GM19455 (cell line): ENCODE measurements at regions not wholly inside any gene's neighbourhood (a gene's known extent, or its start where the extent isn't known, plus 50 kb on each side); places are given as distances from the start of the nearest gene placed in this dataset.

ENCODE experiments used
- ATAC-seq: cut with Tn5 transposase; IDR thresholded peaks from one replicate; pipeline ENCODE4 v1.9.1; 2021; ENCODE audit not compliant: unreplicated experiment

DNA sequence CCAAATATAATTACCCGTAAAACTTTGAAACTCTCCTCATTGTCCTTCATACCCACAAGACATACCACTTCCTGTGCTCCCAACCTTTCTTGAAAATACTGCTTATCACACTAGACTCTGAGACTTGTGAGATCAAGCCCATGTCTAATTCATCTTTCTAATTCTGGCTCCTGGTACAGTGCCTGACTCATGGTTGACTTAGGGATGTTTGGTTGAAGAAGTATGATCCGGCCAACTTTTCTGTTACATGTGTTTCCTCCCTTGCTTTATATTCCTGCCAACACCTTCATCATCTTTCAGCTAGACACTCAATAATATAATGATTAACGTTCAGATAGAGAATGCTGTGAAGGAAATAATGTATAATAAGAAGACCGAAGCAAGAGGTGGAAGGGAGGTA, 58.2 kb downstream of the MEX3B start:
- no peak for ATAC-seq

DNA sequence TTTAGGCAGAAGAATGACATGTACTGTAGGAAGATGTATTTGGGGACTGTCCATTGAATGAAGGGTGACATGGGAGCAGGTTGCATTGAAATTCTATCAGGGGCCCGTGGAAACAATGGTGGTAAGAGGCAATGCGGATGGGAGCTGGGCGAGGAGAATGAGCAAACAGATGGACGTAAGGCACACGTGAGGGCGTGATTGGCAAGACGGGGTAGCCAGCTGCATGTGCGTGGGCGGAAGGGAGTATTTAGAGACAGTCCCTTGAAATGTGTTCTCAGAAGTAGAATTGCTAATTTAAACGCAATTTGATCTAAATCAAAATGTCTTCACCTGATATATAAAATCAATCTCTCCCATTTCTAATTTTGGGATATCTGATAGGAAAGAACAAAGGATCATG, 62.3 kb downstream of the MEX3B start:
- ATAC-seq, result no peak

DNA sequence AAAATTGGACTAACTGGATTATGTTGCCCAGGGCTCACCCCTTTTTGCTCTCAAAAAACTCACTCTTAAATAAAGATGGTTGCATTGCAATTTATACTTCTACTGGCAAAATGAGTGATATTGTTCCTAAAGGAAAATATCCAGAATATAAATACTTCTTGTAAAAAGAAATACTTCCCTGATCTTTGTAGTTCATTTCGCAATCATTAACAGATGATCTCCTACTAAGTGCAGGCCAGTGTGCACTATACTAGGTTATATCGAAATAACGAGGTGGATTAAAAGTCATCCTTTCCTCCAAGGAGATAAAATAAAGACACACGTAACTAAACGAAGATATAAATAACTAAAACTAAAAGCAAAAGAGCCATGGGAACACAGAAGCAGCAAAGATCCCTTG, 63.0 kb downstream of the MEX3B start:
- ATAC-seq, result no peak

DNA sequence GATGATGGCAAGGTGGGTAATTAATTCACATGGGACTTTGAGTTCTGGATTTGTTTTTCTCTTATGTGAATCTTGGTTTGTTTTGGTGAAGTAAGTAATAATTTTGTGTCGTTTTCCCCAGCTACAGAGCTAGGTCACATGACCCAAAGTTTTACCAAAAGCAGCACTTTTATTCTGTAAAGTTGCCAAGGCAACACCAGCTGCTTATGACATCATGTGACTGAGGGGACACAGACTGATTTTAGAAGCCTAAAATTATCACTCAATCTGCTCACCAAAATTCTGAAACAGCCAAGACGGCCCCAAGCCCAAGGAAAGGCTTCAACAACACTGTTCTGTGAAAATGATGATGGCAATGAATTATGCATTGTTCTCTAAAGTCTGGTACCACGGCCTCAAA, 63.9 kb downstream of the MEX3B start:
- no peak for ATAC-seq

DNA sequence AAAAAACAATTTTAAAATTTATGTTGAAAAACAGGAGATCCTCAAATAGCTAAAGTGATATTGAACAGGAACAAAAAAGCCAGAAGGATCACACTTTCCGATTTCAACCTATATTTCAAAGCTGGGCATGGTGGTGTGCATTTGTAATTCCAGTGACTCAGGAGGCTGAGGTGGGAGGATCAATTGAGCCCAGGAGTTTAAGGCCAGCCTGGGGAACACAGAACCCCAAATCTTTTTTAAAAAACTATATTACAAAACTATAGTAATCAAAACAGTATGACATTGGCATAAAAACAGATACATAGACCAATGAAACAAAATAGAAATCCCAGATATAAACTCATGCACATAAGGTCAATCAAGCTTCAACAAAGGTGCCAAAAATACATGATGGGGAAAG, 68.4 kb downstream of the MEX3B start:
- no peak for ATAC-seq

DNA sequence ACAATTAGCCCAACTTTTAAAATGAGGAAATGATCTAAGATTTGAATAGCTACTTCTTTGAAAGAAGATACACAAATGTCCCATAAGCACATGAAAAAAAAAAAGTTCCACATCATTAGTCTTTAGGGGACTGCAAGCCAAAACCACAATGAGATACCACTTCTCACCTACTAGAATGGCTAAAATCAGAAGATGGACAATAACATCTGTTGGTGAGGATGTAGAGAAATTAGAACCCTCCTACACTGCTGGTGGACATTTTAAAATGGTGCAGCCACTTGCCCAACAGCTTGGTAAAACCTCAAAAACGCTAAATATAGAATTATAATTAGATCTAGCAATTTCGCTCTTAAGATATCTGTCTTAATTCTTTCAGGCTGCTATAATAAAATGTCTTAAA, 77.1 kb downstream of the MEX3B start:
- no peak for ATAC-seq

DNA sequence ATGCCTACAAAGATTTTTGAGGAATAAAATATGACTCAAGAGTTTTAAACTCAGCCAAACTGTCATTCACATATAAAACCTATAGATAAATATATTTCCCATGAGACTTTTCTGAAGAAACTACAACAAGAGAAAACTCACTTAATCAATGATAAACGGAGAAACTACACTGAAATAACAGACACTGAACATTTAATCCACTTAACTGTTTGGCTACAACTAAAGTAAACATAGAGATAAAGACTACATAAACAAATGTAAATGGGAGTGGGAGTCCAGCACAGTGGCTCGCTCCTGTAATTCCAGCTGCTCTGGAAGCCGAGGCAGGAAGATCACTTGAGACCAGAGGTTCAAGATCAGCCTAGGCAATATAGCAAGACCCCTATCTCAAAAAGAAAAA, 79.2 kb downstream of the MEX3B start:
- no peak for ATAC-seq

DNA sequence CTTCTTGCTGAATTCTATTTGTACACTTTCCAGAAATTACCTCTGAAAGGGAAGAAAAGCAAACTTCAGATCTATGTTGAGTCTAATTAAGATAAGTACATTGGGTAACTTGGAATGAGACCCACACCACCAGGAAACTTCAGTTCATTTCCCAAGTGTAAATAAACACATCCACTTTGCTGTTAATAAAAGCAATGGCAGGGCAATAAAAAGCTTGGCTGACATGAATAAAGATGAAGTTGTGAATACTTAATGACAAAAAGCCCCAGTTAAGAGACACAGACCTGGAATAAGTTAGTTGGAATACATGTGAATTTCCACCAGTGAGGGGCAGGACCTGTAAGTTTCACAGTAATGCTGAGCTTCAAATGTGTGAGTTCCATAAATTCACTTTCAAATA, 83.3 kb downstream of the MEX3B start:
- no peak for ATAC-seq

DNA sequence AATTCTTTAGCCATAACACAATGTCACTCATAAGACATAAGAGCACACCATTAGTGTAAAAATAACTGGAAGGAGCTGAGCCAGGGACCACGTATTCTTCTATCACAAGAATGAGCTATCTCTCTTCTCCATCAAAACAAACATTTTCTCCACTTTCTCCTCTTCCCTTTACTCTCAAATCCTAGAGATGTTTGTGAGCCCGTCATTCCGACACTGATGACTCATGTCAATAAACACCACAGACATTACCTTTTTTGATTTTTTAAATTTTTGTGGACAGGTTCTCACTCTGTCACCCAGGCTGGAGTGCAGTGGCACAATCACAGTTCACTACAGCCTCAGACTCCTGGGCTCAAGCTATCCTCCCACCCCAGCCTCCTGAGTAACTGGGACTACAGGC, 86.6 kb downstream of the MEX3B start:
- no peak for ATAC-seq

DNA sequence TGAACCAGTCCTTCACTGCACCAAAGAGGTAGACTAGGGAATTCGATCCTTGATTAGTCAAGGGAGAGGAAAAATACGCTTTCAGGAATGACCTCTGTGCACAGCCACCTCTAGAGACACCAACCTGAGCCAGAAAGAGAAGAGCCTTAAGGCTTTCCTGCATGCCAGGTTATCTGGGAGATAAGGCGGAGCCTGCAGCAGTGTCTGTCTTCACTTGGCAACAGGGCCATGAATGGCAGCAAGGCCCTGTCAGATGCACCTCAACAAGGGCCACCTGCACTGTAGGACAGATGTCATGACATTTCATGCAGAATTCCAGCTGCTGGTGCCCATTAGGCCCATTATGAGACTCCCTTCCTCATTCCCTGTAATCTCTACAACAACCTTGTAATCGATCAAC, 88.1 kb downstream of the MEX3B start:
- ATAC-seq, result no peak

DNA sequence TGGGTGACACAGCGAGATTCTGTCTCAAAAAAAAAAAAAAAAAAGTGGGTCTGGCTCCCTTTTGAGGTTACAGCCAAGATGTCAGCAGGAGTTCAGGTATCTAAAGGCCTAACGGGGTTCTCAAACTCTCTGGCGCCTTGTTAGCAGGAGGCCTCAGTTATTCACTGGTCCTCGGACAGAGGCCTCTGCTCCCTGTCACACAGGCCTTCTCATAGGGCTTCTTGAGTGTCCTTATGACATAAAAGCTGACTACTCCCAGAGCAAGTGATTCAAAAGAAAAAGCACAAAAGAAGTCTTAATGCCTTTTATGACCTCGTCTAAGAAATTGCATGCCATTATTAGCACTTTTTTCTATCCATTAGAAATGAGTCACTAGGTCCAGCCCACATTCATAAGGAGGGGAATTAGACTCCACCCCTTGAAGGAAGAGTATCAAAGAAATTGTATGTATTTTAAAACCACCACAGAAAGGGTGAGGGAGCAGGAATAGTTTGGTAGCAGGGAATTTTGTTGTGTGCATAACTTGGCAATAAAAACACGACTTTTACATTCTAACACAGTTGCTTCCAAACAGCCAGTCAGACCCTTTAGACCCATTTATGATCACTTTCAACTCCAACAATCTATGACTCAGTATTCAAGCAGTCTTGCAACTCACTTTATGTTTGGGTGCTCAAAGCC, 90.3 kb downstream of the MEX3B start:
- ATAC-seq, result no peak

DNA sequence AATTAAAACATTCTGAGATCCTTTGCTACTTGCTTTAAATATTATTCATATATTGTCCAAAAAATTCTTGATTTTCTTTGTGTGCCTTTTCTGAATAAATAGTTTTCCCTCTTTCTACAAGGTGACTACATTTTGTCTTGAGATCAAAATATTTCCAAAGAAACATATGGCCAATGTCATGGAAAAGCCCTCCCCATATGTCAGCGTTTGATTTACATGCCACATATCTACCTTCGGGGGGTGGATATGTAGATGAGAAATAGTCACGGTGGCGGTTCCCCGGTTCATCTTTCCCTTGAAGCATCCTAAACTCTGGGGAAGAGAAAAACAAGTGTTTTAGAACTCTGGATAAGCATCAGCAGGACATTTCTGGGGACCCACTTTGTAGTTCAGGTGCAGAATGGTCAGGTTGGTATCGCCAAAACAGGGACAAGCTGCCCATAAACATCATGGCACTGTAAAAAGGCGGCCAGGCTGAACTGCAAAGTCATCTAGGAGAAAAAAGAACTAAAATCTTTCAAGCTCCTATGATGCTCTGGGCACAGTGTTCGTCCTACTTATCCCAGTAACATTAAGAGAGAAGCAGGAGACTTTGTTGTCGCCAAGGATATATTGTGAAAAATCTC, 91.5 kb downstream of the MEX3B start:
- ATAC-seq, result no peak

DNA sequence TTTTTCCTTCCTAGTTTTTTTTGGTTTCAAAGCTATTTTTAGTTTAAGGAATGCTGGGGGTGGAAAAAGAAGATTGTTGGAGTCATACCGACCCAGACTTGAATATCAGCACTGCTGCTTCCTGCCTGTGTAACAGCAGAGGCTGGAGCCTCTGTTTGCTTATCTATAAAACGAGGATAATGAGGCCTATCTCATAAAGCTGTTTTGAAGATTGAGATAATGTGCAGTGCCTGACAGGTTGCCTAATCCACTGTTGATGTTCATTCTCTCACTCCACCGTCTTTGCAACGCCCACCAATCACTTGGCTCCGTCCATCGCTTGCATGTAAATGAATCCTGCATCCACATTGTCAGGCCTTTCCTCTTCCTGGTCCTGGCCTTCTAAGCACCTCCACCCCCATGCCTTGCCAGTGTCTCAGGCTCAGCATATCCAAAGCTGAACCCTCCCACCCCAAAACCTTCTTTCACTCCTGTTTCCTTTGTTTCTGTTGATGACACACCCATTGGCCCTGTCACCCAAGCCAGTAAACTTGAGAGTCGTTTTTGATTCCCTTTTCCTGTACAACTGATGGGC, 94.9 kb downstream of the MEX3B start:
- ATAC-seq, result no peak

DNA sequence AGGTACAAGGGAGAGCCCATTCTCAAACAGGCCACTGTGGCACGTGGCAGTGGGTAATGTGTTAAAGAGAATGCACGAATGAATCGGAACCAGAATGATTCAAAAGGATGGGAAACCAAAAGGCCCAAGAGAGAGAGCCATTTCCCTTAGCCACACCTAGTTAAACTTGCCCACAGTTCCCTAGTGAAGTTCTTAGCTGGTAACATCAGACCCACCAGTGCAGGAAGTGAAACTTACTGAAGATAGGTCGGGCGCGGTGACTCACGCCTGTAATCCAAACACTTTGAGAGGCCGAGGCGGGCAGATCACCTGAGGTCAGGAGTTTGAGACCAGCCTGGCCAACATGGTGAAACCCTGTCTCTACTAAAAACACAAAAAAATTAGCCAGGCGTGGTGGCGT, 97.1 kb downstream of the MEX3B start:
- no peak for ATAC-seq

DNA sequence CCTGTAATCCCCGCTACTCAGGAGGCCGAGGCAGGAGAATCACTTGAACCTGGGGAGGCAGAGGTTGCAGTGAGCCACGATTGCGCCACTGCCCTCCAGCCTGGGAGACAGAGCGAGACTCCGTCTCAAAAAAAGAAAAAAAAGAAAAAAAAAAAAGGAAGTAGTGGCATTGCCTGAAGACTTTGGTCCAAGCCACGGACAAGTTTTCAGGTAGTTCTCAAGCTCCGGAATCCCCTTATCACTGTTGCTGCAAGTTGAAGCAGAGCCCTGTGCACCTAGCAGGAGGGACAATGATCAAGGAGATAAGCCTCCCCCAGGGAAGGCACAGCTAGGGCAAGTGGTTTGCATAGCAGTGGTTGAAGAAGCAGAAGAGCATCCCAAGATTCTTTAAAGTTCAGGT, 97.6 kb downstream of the MEX3B start:
- no peak for ATAC-seq

DNA sequence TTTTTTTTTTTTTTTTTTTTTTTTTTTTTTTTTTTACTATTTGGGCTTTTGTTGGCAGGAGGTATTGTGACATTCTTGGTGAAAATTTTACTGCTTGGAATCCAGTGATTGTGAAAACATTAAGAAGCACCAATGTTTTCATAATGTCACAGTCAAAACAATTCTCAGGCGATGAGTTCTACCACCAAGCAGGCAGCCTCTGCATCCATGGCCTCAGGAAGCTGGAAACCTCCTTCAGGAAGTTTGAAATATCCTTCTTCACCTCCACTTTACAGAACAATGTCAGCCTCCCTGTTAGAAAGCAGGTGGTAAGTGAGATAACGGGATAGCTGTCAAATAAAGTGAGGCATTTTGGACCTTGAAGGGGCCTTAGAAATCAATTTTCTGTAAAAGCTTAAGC, 98.3 kb downstream of the MEX3B start:
- no peak for ATAC-seq

DNA sequence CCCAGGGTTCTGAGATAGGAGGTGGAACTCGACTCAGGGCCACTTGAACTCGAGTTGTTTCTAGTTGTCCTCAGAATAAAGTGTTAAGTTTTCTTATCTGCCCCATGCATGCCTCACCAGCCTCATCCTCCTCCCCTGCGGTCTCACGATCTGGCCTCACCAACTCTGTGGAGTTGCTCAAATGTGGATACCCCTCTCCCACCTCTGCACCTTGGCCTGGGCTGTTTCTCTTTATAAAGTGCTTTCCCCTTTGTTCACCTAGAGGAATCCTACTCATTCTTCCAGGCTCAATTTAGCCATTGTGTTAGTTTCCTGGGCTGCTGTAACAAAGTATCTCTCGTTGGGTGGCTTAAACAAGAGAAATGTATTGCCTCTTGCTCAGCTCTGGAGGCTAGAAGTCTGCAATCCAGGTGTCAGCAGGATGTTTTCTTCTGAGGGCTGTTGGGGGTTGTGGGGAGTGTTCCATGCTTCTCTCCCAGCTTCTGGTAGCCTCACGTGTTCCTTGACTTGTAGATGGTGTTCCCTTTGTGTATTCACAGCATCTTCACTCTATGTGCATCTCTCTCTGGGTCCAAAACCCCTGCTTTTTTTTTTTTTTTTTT, 100.7 kb downstream of the MEX3B start:
- ATAC-seq, result no peak

DNA sequence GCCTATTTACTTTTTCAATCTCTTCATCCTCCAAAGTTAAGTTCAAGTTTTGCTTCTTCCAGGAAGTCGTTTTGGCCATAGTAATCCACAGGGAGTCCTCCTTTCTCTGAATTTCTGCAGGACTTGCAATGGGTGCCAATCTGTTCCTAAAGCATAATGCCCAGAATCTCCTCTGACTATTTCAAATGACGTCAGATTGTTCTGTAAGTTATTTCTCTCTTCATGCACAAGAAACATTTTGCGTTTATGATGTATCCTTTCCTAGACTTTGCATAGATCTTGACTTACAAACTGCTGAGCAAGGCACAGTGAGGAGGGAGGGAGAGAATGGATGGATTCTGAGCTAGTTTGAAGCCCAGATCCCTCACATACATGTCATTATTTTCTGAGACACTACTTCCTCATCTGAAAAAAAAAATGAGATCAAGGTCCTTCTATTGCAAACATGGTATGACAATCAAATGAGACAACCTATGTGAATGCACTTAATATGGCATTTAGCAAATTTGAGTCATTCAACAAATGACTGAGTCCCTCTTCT, 103.1 kb downstream of the MEX3B start:
- no peak for ATAC-seq

DNA sequence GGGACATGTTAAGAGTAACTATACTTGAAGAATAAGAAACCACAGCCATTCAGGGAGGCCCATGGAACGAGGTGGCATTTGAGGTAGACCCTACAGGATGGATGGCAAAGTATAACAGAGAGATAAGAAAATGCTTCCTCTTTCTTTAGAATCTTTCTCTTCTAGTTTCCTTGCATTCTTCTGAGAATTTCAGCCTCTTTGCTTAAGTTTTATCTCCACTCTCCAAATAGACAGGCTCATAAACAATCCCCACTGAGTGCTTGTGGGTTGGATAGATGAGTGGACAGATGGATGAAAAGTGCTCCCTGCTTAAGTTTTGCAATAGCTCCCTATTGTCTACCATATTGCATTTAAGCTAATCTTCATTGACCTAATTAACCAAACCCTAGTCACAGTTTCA, 103.7 kb downstream of the MEX3B start:
- no peak for ATAC-seq

DNA sequence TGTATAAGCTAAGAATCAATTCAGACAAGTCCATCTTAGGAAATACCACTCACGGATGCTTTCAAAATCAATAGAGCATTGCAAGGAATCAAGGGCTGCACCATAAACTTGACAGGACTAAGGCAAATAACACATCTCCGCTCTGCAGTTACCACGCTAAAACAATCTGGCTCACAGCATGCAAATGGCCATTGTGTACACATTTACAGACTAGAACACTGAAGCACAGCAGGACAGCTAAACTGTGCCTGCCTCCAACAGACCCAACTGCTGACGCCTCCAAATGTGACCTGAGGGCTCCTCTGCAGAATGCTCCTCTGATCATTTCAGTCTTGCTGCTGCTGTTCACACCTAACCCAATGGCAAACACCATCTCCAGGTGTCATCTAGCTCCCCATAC, 104.3 kb downstream of the MEX3B start:
- ATAC-seq, result no peak

DNA sequence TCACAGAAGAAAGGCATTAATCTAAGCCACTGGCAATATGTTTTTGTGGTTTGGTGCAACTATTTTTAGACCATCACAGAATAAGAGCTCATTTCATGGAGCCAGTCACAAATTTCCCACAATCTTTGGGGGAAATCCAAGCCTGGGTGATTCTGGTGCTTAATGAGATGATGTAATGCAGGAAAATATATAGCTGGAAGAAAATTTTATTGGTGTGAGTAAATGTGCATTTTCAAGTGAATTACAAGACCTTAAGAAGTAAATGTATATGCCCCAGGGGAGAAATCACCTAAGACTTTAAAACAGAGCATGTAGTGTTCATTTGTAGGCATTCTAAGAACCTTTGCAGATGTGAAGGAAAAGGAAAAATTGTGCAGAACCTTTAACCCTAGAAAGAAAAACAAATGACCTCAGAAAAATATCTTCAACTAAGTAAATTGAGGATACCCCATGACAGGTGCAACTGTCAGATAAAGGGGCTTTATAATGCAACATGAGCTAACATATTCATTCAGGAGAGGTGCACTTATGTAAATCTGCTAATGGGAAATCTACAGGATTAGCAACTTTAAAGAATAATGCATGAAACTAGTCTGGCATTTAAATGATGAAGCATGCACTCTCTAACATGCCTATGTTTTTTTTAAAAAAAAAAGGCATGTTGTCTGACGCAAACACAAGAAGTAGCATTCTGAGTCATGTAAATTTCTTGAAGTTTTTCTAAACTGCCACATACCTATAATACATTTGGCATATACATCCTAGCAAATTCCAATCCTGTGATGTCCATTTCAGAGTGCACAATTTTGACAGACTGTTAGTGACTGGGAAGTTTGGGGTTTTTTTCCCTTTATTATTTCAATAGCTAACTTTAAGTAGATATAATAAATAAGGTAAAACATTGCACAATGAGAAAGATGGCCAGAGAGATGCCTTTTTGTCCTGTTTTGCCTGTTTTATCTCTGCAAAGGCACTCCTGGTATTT, 105.1 kb downstream of the MEX3B start:
- ATAC-seq, result no peak
